Prostate gland (tissue), 2 donors: ENCODE measurements at regions not wholly inside any gene's neighbourhood (a gene's known extent, or its start where the extent isn't known, plus 50 kb on each side); places are given as distances from the start of the nearest gene placed in this dataset.

Experiments used
- CTCF ChIP-seq, 4 experiments: fragments of 200-600 bp in 2 of 4; fragments of 450-650 bp in 2 of 4; sonication (generic) in 2 of 4; IDR thresholded peaks; 1 replicate in 3 of 4; 2 replicates in 1 of 4; pipeline ENCODE4 v1.5.1; 2016 to 2019; ENCODE audit warnings: antibody characterized with exemption in 4 of 4, mild to moderate bottlenecking in 2 of 4, moderate library complexity in 2 of 4
- POLR2A ChIP-seq: fragments of 450-650 bp; IDR thresholded peaks from one replicate; pipeline ENCODE4 v1.6.1; 2016; ENCODE audit warnings: antibody characterized with exemption, mild to moderate bottlenecking
- POLR2AphosphoS5 ChIP-seq: sonication (generic); formaldehyde crosslinking; IDR thresholded peaks from one replicate; pipeline ENCODE4 v1.6.1; 2017; ENCODE audit warnings: antibody characterized with exemption

DNA sequence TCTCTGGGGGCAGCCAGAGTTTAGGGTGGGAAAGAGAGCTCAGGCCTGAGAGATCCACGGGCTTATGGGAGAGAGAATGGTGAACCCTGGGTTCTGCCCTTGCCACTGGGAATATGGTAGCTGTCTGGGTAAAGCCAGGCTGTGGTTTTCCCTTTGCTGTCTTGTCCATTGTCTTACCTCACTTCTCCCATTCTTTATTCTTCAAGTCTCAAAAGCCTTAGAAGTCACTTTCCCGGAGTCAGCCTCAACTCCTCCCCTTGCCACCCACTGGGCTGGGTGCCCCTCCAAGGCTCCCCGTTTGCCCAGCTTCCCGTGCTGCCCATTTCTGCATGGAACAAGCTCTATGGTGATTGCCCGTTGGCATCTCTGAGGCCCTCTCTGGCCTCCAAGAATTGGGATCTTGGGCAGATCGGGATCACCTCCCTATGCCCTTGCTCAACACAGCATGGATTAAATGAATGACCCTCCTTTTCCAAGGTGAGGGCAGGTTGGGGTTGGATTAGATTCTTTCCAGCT lies 228.2 kb downstream of the HAUS1 start:
- TF ChIP-seq CTCF (IDR thresholded peaks at IDR 0.05) (no peak), POLR2AphosphoS5 (no peak), POLR2A (no peak)
